ENCODE measurements at regions not wholly inside any gene's neighbourhood (a gene's known extent, or its start where the extent isn't known, plus 50 kb on each side); places are given as distances from the start of the nearest gene placed in this dataset.

GRCh38 chr4:187827631-187828030, 167.9 kb upstream of the ZFP42 start:
- no peak overlapping the region for H3K4me3 ChIP-seq (ENCODE audit: low read depth, low read length)
- TF ChIP-seq CTCF (IDR thresholded peaks at IDR 0.05; ENCODE audit: insufficient read depth, low read length), result no peak
- no peak for DNase-seq (ENCODE audit: low read depth)

GRCh38 chr4:187839765-187840164, 155.8 kb upstream of the ZFP42 start:
- H3K4me3 ChIP-seq (ENCODE audit: low read depth, low read length), result no peak overlapping the region
- DNase-seq (ENCODE audit: low read depth), result no peak
- no peak for TF ChIP-seq CTCF (IDR thresholded peaks at IDR 0.05; ENCODE audit: insufficient read depth, low read length)

GRCh38 chr4:187840814-187841213, 154.8 kb upstream of the ZFP42 start:
- H3K4me3 ChIP-seq (ENCODE audit: low read depth, low read length), result no peak overlapping the region
- DNase-seq (ENCODE audit: low read depth), result no peak
- TF ChIP-seq CTCF (IDR thresholded peaks at IDR 0.05; ENCODE audit: insufficient read depth, low read length), result no peak

GRCh38 chr4:187849556-187850225, 145.9 kb upstream of the ZFP42 start:
- H3K4me3 ChIP-seq (ENCODE audit: low read depth, low read length), result no peak overlapping the region
- TF ChIP-seq CTCF (IDR thresholded peaks at IDR 0.05; ENCODE audit: insufficient read depth, low read length), result no peak
- no peak for DNase-seq (ENCODE audit: low read depth)

GRCh38 chr4:187865914-187866313, 129.7 kb upstream of the ZFP42 start:
- no peak for TF ChIP-seq CTCF (IDR thresholded peaks at IDR 0.05; ENCODE audit: insufficient read depth, low read length)
- no peak for DNase-seq (ENCODE audit: low read depth)
- no peak overlapping the region for H3K4me3 ChIP-seq (ENCODE audit: low read depth, low read length)

GRCh38 chr4:187883049-187883448, 112.5 kb upstream of the ZFP42 start:
- no peak for DNase-seq (ENCODE audit: low read depth)
- no peak for TF ChIP-seq CTCF (IDR thresholded peaks at IDR 0.05; ENCODE audit: insufficient read depth, low read length)
- no peak overlapping the region for H3K4me3 ChIP-seq (ENCODE audit: low read depth, low read length)
